H4 (cell line): ENCODE measurements at regions not wholly inside any gene's neighbourhood (a gene's known extent, or its start where the extent isn't known, plus 50 kb on each side); places are given as distances from the start of the nearest gene placed in this dataset.

Source experiments
- DNase-seq: peaks from one replicate; pipeline ENCODE4 v3.0.0-alpha.2; 2015; ENCODE audit warnings: low spot score

- DNase-seq: no peak
These were observed 196.3 kb downstream of the PSAT1 start for GRCh38 chr9:78493166-78493742.

- DNase-seq: no peak
These were observed 205.6 kb downstream of the PSAT1 start for GRCh38 chr9:78502566-78502965.

- DNase-seq: no peak
These were observed 208.6 kb downstream of the PSAT1 start for GRCh38 chr9:78505546-78505945.

DNA sequence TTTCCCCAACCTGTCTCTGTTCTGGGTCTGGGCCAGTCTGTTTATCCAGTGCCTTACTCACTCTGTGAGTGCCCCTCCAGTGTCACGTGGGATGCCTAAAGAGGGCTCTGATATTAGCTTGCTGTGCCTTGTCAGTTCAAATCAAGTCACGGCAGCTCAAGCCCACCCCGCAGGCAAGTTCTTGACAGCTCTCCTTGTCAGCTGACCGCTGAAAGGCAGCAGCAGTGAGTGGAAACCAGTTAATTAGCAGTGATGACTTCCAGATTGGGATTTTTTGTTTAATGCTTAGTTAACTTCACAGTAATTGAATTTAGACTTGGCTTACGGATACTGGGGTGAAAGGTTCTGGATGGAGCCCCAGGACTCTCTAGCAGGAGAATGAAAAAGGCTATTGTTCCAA, 210.1 kb downstream of the PSAT1 start:
- no peak for DNase-seq

DNA sequence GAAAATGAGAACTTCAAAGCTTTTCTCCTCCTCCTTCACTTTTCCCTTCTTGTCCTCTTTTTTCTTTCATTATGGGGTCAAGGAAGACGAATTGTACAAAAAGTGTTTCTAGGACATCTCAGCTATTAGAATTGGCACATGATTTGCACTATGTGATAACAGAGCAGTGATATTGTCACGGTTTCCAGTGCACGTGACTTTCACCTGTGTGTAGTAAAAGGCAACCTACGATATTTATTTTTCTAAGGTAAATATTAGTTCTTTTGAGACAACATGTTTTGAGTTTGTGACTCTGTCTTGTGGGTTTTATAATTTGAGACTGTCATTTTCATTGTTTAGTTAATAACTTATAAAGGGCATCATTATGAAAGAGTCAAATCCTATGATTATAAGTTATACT, 213.1 kb downstream of the PSAT1 start:
- DNase-seq: no peak

GRCh38 chr9:78515108-78515507, 218.2 kb downstream of the PSAT1 start:
- DNase-seq: no peak

- DNase-seq: no peak
These were observed 222.9 kb downstream of the PSAT1 start for GRCh38 chr9:78519786-78520185.

- DNase-seq: no peak
These were observed 224.8 kb downstream of the PSAT1 start for GRCh38 chr9:78521680-78522079.

DNA sequence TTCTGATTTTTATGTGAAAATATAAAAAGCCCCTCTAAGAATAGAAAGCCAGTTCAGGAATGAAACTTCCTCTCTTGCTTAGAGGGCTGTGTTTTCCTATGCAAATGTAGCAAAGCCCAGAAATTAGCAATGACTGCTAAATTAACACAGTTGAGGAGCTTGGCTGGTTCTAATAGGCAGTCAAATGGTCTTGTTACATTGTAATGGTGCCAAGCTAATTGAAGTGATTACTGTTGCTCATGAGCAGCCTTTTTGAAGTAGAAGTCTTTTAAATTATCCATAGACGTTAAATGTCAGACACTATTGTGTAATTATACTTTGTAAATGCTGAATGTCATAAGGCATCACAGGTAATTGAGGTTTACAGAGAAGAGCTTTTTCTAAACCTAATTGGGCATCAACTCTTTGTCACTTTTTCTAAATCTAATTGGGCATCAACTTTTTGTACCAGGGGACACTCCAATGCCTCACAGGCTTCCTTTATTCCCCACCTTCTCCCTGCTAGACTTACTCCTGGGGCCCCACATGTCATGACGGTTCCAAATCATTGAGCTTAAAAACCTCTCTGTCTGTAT, 229.1 kb downstream of the PSAT1 start:
- DNase-seq: no peak

GRCh38 chr9:78533500-78533899, 236.6 kb downstream of the PSAT1 start:
- no peak for DNase-seq

DNA sequence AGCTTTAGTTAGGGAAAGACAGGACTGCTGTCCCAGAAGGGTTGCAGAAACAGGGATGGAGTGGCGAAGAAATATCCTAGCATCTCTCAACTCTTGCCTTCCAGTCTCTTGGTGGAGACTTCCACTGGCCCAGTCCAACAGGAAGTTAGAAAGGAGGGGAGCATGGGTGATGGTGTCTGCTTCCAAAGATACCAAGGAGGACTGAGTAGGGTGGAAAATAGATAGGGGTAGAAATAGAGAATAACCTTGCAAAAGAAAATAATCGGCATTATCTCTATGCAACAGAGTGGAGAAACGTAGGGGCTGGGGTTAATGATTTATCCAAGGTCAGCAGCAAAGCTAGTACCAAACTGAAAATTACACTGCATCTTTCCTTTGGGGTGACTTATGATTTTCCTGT, 242.3 kb downstream of the PSAT1 start:
- no peak for DNase-seq

DNA sequence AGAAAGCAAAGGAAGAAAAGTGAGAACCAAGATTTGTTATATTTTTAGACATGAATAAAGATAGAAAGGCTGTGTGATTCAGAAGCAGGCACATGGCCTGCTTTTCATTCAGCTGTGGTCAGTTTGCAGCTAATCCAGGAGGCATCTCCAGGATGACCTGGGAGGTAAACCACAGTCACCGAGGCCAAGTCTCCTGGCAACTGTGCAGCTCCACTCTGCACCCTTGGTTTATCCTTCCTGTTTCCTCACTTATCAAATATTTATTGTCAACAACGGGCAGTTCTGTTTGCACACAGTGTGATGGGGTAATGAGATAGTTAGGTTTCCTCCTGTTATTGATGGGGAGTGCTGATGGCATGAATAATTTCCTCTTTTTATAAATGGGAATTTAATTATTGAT, 243.0 kb downstream of the PSAT1 start:
- DNase-seq: peak; percentile 49

DNA sequence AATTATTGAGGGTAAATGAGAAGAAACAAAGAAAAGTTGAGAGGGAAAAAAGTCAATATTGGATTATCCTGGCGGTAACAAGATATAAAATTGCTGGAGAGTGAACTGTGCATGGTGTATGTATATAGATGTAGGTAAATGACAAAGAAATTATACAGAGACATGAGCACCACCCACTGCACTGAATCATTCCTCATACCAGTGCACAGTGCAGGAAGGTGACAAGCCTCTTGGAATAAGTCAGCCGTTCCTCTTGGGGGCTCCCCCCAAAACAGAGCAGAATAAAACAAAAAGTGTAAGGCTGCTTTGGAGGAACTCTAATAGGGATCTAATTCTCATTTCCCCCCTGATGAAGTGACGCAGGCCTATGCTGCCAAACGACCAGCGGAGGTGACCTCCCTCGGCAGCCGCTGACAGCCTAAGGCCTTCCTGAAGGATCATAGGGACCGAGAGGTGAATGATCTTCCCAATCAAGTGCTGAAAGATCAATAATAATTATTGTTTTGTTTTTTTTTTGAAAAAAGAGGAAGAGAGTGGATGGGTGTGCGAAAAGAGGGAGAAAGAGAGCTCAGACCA, 245.0 kb downstream of the PSAT1 start:
- DNase-seq: no peak

DNA sequence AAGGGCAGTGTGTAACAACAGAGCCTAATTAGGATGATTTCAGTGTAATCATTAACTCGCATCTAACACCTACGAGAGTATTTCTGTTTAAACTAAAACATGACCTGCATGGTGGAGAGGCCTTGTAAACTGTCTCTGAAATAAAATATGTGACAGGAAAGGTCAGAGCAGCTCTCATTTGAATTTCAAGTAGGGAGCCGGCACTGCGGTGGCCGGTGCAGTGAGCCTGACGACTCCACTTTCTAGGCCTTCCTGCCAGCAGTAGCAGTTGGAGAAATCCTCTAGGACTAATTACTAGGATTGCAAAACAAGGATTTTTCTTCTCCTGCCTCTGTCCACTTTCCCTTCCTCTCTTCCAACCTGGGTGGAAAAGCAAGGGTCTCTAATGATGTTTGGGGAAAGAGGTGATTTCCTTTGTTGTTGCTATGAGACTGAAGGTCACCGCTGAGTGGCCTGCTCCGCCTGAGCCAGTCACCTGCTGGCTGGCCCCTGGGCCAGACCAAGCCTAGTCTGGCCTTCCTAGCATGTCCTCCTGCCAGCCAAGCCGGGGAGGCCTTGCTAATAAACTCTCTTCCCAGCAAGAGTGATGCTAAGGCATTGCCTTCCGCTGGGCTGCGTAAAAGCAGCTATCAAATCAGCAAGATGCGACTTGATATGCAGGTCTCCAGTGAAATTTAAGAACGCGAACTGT, 245.7 kb downstream of the PSAT1 start:
- no peak for DNase-seq

DNA sequence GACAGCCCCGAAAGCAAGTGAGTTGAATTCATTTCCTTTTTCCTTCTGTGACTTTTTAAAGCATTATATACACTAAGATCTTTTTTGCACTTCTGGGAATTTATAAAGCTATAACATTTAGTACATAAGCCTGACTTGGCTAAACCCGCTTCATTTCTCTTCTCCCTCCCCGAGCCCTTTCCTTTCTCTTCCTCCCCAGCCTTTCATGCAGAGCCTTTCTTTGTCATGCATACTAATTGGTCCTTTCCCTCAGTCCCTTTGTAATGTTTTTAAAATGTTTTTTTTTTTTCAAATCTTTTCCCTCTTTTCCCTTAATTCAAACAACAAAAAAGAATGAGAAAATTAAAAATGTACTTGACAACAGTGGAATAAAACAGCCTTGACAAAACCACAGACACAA, 246.4 kb downstream of the PSAT1 start:
- DNase-seq: no peak

GRCh38 chr9:78544230-78544629, 247.3 kb downstream of the PSAT1 start:
- DNase-seq: no peak

DNA sequence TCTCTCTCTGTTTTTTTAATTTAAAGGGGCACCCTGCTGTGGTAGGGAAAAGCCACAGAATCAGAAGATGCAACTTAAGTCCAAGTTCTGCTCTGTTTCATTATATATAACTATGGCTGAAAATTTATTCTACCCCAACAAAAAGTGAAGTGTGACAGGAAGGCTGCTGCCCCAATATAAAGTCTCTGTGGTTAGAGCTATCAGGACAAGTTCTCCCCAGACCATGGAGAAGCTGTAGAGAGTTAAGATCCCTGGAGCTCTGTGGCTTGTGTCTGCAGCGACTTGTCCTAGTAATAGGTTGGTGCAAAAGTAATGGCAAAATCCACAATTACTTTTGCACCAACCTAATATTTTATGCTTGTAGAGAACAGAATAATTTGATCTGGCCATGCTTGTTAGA, 250.9 kb downstream of the PSAT1 start:
- DNase-seq: no peak

DNA sequence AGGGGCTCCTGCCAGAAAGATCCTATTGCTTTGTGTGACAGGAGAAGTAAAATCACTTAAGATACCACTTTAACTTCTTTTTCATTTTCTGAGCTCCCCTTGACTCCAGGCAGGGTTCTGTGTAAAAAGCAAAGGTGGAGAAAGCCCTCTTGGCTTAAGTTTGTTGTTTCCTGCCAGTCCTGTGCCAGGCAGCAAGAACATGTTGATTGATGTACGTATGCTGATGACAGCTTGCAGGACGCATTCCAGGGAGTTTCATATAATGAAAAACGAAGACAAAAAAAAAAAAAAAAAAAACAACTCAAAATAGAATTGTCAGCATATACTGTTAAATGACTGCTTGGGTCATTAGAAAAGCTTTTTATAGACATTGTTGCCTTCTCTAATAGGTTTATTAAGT, 251.7 kb downstream of the PSAT1 start:
- no peak for DNase-seq

GRCh38 chr9:78549711-78550110, 252.8 kb downstream of the PSAT1 start:
- DNase-seq: no peak

DNA sequence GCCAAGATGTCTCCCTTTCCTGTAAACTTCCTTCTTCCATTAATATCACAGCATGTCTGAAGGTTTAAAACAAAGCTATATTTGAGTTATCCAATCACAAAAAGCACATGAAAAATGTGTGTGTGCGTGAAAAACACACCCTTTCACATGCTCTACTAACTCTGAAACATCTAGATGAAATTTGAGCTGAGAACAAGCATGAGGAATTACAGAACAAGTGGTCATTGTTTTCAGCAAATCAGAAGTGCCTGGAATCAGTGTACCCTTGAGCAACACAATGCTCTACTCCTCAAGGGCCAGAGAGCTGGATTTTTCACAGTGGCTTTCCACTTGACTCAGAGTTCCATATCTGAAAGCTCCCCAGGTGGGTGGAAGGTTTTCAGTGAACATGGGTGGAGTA, 255.9 kb downstream of the PSAT1 start:
- DNase-seq: no peak

DNA sequence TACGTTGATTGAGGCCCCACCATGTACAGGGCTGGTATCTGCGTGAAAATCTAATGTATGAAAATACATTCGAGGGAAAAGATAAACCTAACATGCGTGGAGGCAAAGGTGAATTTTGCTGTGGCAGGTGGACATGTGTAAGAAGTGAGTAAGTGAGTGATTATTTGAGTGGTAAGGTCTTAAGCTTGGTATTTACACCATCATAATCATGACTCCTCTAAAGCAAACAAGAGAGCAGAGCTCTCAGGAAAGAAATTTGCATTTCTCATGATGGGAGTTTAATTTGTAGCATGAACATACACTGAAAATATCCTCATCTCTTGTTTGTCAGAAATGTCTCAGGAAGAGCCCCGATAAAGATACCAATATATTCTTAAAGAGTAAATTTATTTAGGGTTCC, 260.6 kb downstream of the PSAT1 start:
- DNase-seq: no peak

DNA sequence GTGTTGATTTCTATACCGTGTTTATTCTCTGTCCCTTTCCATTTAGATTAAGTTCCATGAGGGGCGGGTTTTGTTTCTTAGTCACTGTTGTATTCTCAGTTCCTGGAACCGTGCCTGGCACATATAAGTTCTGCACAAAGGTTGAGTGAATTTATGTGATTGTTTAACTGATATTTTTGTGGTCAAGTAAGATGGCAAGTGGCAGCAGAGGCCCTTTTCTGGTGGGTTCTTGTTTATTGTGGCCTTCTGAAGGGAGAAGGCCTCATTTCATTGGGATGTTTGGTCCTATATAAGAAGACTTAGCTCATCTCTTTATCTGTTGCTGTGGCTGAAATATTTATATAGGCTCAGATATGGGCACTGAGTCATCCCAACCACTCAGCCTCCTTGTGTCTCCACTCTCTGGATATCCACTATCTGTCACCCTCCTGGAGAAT, 262.5 kb downstream of the PSAT1 start:
- DNase-seq: peak; percentile 78

- DNase-seq: no peak
These were observed 265.1 kb downstream of the PSAT1 start for GRCh38 chr9:78562021-78562420.
